ENCODE measurements at regions not wholly inside any gene's neighbourhood (a gene's known extent, or its start where the extent isn't known, plus 50 kb on each side); places are given as distances from the start of the nearest gene placed in this dataset.
"Not testable (repeated sequence)": the region's sequence is repeated elsewhere in the genome, so short reads cannot be mapped to it uniquely, and the experiment has no call there.

DNA sequence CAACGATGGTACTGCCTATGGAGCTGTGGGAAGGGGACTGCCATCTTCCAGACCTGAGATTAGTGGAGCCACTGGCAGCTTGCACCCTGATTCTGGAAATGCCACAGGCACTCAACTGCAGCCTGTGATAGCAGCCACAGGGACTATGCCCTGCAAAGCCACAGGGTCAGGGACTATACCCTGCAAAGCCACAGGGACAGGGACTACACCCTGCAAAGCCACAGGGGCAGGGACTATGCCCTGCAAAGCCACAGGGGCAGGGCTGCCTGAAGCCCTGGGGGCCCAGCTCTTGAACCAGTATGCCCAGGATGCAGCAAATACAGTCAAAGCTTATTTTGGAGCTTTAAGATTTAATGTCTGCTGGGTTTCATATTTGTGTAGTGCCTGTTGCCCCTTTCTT, 346.6 kb downstream of the C6orf118 start:
- no peaks in the 10 kb centered on the region for H3K27me3 Mint-ChIP-seq (ENCODE audit: unreplicated experiment)
- no peaks in the 10 kb centered on the region for H3K36me3 Mint-ChIP-seq (ENCODE audit: unreplicated experiment)
- DNase-seq (ENCODE audit: extremely low spot score, unreplicated experiment): no peak
- H3K9me3 Mint-ChIP-seq (ENCODE audit: unreplicated experiment): peaks cover 16% of the 10 kb centered on the region
- no peak for TF ChIP-seq CTCF (IDR thresholded peaks at IDR 0.05)
- H3K4me3 Mint-ChIP-seq (ENCODE audit: unreplicated experiment): no peak overlapping the region
- no peaks in the 10 kb centered on the region for H3K4me1 Mint-ChIP-seq (ENCODE audit: unreplicated experiment)
- H3K27ac Mint-ChIP-seq (ENCODE audit: unreplicated experiment): no peak overlapping the region

GRCh38 chr6:164947164-164947563, 362.2 kb downstream of the C6orf118 start:
- no peak for DNase-seq (ENCODE audit: extremely low spot score, unreplicated experiment)
- no peaks in the 10 kb centered on the region for H3K36me3 Mint-ChIP-seq (ENCODE audit: unreplicated experiment)
- H3K4me1 Mint-ChIP-seq (ENCODE audit: unreplicated experiment): no peaks in the 10 kb centered on the region
- no peak overlapping the region for H3K4me3 Mint-ChIP-seq (ENCODE audit: unreplicated experiment)
- no peak overlapping the region for H3K27ac Mint-ChIP-seq (ENCODE audit: unreplicated experiment)
- no peaks in the 10 kb centered on the region for H3K27me3 Mint-ChIP-seq (ENCODE audit: unreplicated experiment)
- H3K9me3 Mint-ChIP-seq (ENCODE audit: unreplicated experiment): peaks cover 29% of the 10 kb centered on the region
- TF ChIP-seq CTCF (IDR thresholded peaks at IDR 0.05): no peak

DNA sequence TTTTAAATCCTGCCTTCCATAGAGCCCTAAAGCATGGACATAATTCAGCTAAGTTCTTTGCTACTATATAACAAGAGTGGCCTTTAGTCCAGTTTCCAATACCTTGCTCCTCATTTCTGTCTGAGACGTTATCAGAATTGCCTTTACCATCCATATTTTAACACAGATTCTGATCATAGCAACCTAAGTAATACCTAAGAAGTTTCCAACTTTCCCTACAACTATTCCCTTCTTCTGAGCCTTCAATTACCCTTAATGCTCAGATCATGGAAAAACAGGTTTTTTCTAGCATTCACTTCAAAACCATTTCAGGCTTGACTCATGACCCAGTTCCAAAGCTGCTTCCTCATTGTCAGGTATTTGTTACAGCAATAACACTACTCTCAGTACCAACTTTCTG, 367.1 kb downstream of the C6orf118 start:
- TF ChIP-seq CTCF (IDR thresholded peaks at IDR 0.05): no peak
- no peak overlapping the region for H3K27ac Mint-ChIP-seq (ENCODE audit: unreplicated experiment)
- no peak overlapping the region for H3K4me3 Mint-ChIP-seq (ENCODE audit: unreplicated experiment)
- no peaks in the 10 kb centered on the region for H3K27me3 Mint-ChIP-seq (ENCODE audit: unreplicated experiment)
- H3K36me3 Mint-ChIP-seq (ENCODE audit: unreplicated experiment): no peaks in the 10 kb centered on the region
- DNase-seq (ENCODE audit: extremely low spot score, unreplicated experiment): no peak
- H3K9me3 Mint-ChIP-seq (ENCODE audit: unreplicated experiment): peaks cover 37% of the 10 kb centered on the region
- no peaks in the 10 kb centered on the region for H3K4me1 Mint-ChIP-seq (ENCODE audit: unreplicated experiment)

- H3K9me3 Mint-ChIP-seq (ENCODE audit: unreplicated experiment); H3K27me3 Mint-ChIP-seq (ENCODE audit: unreplicated experiment): not testable (repeated sequence)
These were observed 376.1 kb downstream of the C6orf118 start for GRCh38 chr6:164933238-164933794.

DNA sequence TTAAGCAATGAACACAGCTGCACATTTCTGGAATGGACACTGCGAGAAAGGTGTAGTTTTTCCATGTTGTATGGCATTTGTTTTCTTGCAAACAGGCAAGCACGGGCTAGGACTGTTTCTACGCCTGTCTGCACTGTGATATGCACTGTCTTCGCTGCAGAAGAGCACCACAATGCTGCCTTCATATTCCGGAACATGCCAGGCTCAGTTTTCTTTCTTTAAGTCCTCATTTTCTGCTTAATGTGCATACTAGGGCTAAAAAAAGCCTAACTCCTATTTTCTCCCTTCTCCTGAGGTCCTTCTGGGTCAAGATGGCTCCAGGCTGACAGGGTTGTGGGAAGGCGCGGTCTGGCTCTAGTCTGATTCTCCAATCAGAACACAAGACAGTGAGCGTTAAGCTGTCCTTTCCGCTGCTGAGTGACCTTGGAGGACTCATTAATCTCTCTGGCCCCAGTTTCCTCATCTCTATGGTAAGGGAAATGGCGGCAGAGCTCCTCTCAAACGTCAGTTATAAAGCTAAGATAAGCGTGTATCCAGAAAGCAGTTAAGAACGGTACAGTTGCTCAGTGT, 379.9 kb downstream of the C6orf118 start:
- no peak for DNase-seq (ENCODE audit: extremely low spot score, unreplicated experiment)
- H3K4me1 Mint-ChIP-seq (ENCODE audit: unreplicated experiment): no peaks in the 10 kb centered on the region
- no peak for TF ChIP-seq CTCF (IDR thresholded peaks at IDR 0.05)
- no peaks in the 10 kb centered on the region for H3K36me3 Mint-ChIP-seq (ENCODE audit: unreplicated experiment)
- no peaks in the 10 kb centered on the region for H3K9me3 Mint-ChIP-seq (ENCODE audit: unreplicated experiment)
- H3K4me3 Mint-ChIP-seq (ENCODE audit: unreplicated experiment): no peak overlapping the region
- peaks cover 3% of the 10 kb centered on the region for H3K27me3 Mint-ChIP-seq (ENCODE audit: unreplicated experiment)
- no peak overlapping the region for H3K27ac Mint-ChIP-seq (ENCODE audit: unreplicated experiment)

More at GRCh38 chr6:164933238-164933794, 376.1 kb downstream of the C6orf118 start:
- not testable (repeated sequence) for H3K36me3 Mint-ChIP-seq (ENCODE audit: unreplicated experiment); H3K27ac Mint-ChIP-seq (ENCODE audit: unreplicated experiment); DNase-seq (ENCODE audit: extremely low spot score, unreplicated experiment); H3K4me3 Mint-ChIP-seq (ENCODE audit: unreplicated experiment); H3K4me1 Mint-ChIP-seq (ENCODE audit: unreplicated experiment)
